GM21423 (cell line): ENCODE measurements at regions not wholly inside any gene's neighbourhood (a gene's known extent, or its start where the extent isn't known, plus 50 kb on each side); places are given as distances from the start of the nearest gene placed in this dataset.
"Not testable (repeated sequence)": the region's sequence is repeated elsewhere in the genome, so short reads cannot be mapped to it uniquely, and the experiment has no call there.

Experiments
- ATAC-seq: cut with Tn5 transposase; IDR thresholded peaks from one replicate; pipeline ENCODE4 v1.9.1; 2021; ENCODE audit warnings: mild to moderate bottlenecking, moderate library complexity; ENCODE audit not compliant: unreplicated experiment

DNA sequence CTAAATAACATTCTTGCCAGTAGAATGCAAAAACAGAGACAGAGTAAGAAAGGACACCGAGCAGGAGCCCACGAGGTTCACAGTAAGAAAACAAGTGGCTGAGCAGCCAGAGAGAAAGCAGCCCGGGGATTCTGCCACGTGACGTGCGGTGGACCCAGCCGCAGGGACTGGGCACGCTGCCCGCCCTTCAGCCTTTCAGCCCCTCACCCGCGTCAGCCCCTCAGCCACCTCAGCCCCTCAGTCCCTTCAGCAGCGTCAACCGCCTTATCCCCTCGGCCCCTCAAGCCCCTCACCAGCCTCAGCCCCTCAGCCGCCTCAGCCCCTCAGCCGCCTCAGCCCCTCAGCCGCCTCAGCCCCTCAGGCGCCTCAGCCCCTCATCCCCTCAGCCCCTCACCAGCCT is 1532.2 kb downstream of the REEP3 start:
- not testable (repeated sequence) for ATAC-seq

DNA sequence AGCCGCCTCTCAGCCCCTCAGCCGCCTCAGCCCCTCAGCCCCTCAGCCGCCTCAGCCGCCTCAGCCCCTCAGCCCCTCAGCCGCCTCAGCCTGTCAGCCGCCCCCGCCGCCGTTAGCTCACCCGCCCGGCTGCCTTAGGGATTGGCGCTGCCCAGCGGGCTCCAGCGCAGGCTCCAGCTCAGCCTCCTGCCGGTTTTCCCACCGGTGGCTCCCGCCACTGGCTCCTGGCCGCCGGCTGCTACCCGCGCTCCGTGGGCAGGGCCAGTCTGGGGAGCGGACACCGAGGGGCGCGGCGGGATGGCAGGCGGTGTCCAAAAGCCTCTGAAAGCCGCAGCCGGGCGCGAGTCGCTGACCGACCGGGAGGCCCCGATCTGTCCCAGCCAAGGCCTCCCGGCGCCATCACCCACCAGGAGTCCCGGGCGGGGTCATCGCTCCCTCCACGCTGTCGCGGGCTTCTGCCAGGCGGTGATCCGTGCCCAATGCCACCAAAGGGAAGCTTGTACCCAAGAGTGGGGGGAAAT is 1532.7 kb downstream of the REEP3 start:
- ATAC-seq = not testable (repeated sequence)

DNA sequence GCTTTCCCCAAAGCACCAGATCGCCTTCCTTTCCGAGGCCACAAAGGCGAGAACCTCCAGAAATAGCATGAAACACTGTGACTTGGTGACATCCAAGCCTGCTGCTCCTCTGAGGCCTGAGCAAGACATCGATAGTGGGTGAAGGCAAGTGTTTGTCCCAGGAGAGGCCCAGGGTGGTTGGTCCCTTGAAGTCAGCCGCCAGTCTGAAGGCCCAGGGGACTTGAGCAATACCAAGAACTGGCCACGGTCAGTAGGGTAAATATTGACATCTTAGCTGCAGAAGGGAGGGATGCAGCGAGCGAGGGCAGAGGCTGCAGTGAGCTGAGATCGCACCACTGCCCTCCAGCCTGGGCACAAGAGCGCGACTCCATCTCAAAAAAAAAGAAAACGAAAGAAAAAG is 1533.5 kb downstream of the REEP3 start:
- ATAC-seq = not testable (repeated sequence)

DNA sequence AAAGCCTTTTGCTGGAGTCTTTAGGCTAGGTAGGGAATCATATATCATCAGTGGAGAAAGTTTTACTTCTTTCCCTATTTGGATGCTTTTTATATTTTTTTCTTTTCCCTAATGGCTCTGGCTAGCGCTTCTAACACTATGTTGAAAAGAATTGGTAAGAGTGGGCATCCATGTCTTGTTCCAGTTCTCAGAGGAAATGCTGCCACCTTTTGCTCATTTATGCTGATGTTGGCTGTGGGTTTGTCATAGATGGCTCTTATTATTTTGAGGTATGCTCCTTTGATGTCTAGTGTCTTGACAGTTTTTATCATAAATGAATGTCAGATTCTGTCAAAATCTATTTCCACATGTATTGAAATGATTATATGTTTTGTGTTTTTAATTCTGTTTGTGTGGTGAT is 1544.1 kb downstream of the REEP3 start:
- ATAC-seq = no peak

DNA sequence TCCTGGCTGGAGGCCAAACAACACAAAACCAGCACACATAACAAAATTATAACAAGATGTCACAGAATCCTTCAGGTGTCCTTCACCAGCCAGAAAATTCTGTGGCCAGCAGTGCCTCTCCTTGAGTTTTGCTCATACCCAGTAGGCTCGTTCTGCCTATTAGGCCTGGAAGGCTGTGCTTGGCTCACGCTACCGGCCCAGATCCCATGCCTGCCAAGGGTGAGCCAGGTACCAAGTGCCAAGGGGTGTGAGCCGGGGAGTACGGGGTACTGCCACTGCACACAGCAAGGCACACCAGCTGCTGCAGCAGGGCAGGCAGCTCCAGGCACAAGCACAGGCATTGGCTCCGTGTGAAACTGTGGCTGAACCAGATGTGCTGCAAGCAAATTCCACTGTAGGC is 1562.0 kb downstream of the REEP3 start:
- no peak for ATAC-seq

DNA sequence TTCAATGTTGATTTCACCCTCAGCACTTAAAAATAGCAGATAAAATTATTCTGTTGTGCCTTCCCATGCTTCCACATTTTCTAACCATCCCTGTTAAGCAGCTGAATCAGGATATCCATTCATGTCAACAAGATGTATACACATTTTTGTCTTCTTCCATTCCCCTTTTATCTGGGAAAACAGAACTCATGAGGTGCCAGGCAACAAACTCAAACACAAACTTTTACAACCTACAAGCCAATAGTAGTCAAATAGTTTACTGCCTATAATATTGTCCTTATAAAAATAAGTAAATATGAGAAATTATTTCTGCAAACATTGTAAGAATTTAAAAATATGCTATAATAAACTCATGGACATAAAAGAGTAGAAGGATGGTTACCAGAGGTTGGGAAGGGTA is 1569.8 kb downstream of the REEP3 start:
- ATAC-seq = no peak

DNA sequence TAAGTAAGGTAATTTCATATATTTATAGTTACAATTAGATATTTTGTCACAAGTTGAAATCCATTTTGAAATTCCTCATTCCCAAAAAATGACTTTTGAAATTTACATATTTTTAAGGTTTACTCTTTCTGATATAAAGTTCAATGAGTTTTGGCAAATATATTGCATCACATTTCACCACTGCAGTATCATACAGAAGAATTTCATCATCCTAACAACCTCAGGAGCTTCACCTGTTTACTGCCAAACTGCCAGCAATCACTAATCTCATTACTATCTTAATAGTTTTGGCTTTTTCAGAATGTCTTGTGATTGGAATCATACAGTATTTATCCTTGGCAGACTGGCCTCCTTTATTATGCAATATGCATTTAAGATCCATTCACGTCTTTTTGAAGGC is 1578.9 kb downstream of the REEP3 start:
- no peak for ATAC-seq

DNA sequence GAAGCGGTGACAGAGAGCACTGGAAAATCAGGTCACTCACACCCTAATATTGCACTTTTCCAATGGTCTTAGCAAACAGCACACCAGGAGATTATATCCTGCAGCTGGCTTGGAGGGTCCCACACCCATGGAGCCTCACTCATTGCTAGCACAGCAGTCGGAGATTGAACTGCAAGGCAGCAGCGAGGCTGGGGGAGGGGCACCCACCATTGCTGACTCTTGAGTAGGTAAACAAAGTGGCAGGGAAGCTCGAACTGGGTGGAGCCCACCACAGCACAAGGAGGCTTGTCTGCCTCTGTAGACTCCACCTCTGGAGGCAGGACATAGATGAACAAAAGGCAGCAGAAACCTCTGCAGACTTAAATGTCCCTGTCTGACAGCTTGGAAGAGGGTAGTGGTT is 1579.7 kb downstream of the REEP3 start:
- not testable (repeated sequence) for ATAC-seq

DNA sequence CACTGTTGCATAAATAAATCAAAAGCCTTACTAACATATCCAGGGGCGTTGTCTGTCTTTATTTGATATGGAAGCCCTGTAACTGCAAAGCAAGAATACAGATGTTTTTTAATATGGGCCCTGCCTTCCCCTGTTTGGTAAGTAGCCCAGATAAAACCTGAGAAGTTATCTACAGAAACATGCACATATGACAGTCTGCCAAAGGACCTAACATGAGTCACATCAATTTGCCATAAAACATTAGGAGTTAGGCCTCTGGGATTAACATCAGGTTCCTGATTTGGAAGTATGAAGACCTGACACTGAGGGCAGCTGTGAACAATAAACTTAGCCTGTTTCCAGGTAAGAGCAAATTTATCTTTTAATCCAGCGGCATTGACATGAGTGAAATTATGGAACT is 1588.8 kb downstream of the REEP3 start:
- no peak for ATAC-seq

DNA sequence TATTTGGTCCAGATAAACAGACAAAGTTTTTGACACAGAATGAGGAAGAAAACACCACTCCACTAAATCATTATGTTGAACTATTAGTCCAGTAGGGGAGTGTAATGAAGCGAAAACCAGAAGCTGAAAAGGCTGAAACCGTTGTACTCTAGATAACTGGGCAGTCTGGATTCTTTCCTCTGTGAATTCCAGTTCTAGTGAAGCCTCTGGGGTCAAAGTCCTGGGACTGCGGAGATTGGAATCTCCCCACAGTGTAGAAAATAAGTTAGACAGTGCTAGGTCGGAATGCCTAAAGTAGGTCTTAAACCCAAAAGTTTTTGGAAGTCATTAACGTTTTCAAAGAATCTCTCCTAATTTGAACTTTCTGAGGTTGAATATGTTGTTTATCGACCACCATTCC is 1589.9 kb downstream of the REEP3 start:
- not testable (repeated sequence) for ATAC-seq

DNA sequence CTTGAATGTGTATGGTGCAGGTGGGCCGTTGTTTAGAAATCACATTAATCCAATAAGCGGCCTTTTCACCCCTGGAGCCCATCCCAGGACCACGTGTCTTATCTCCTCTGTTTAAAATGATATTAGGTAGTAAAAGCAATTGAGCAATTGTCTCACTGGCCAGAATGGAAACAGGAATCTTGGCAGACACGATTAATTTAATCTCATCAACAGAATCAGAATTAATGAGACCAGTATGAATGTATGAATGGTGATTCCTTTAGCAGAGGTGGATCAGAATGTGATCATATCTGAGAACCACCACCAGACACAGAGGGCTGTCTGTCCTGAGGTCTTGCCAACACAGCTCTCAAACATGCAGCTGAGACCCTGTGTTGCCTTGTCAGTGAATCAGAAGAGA is 1591.4 kb downstream of the REEP3 start:
- ATAC-seq = no peak

DNA sequence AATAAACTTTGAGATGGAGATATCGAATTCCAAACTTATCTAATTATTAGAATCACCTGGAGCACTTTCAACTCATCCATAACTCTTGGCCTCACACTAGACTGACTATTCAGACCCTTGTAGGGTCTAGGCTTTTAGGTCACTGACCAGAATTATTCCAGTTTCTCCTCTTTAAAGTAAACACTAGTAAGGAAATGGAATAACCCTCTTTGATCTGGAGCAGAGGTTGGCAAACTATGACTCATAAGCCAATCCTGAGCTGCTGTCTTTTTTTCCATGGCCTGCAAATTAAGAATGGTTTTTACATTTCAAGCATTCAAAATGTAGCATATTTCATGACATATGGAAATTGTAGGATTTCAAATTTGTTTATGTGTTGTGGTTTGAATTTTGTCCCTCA is 1601.9 kb downstream of the REEP3 start:
- no peak for ATAC-seq

DNA sequence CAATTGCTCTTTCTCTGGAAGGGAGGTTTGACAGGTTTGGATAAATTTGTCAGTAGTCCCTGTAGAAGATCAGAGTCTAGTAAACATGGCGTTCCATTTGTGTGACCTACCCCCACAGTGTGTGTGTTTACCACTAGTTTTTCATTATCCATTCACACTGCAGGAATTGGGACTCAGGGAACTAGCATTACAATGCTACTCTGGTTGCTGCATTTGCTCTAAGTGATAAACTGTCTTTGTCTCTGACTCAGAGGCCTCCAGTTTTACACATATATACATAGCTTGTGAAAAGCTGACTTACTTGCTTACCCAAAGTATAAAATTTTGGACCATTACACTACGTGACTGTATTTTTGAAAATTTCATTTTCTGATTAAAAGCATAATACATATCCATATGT is 1604.0 kb downstream of the REEP3 start:
- no peak for ATAC-seq

DNA sequence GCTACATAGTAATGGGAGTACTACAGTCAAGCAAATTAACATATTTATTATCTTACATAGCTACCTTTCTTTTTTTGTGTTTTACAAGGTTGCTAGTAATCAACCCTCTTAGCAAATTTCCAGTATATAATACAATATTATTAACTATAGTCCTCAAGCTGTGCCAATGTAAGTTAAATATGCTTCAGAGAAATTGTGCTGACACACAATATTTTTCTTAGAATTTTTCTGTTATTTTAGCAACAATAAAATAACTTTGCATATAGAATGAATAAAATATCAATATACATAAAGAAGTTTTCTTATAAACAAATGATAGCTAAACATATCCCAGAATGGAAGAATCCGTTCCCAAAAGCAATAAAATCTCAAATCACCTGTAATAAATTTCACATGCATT is 1605.1 kb downstream of the REEP3 start:
- ATAC-seq = no peak

DNA sequence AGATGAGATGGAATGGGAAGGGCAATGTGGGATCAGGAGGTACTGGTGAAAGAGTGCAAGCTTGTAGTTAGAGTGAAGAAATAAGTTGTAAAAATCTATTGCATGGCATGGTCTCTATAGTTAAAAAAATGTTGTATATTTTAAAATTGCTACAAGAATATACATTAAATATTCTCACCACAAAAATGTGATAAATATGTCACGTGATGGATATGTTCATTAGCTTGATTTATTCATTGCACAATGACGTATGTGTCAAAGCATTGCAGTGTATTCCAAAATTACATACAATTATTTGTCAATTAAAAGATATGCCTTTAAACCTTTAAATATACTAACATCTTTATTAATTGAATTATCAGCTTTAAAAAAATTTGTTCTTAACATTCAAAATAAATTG is 1607.1 kb downstream of the REEP3 start:
- no peak for ATAC-seq

DNA sequence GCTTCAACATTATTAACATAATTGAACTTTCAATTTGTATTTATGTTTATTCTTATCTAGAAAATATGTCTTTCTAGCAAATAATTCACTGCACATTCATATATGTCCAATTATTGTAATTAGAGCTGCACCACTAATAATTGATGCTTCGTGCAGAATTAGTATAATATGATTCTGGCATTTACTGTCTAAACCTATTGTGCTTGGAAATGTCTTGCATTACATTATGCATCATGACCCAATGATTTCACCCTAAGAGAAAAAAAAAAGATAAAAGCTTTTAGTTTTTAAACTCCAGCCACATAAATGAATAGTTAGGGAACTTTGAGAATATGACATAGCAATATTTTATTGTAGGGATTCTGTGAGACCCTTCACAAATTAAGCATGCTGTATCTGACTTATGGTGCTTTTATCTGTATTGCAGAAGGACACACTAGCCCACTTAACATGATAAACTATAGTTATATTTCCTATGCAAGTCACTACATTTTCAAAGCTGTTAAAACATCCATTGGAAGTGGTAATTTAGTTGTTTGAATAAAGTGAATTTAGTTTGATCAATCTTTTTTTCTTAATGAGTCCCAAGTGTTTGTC is 1609.1 kb downstream of the REEP3 start:
- ATAC-seq = no peak

DNA sequence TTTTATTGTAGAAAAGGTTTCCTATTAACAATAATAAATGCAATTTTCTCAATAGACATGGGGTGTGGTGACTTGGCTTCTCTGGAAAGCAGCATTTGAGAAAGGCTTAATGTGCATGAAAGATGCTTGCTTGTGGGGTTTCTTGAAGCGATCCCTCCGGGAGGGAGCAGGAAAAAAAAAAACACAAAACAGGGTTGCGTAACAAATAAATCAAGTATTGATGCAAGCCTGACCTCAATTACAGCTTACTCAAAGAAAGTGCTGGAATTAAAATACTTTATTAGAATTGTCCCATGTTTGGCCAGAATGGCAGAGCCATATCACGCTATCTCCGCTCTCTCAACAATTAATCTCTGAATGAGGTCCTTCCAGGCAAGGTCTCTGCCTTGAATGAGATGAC is 1612.5 kb downstream of the REEP3 start:
- ATAC-seq = no peak

DNA sequence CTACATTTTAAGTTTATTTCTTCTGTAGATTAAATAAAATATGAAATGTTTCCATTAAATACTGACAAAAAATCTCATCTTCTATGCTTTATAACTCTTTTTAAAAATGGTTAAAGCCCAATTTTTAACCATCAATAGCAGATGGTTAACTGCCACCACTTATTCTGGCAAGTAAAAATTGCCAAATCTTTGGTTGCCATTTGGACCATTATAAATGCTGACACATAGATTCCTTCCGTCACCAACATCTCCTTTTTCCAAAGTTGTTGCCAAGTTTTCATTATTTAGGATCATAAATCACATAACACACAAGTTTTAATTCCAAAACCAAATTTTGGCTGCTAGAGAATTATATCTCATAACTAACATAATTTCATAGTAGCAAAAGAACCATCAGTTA is 1614.3 kb downstream of the REEP3 start:
- no peak for ATAC-seq

DNA sequence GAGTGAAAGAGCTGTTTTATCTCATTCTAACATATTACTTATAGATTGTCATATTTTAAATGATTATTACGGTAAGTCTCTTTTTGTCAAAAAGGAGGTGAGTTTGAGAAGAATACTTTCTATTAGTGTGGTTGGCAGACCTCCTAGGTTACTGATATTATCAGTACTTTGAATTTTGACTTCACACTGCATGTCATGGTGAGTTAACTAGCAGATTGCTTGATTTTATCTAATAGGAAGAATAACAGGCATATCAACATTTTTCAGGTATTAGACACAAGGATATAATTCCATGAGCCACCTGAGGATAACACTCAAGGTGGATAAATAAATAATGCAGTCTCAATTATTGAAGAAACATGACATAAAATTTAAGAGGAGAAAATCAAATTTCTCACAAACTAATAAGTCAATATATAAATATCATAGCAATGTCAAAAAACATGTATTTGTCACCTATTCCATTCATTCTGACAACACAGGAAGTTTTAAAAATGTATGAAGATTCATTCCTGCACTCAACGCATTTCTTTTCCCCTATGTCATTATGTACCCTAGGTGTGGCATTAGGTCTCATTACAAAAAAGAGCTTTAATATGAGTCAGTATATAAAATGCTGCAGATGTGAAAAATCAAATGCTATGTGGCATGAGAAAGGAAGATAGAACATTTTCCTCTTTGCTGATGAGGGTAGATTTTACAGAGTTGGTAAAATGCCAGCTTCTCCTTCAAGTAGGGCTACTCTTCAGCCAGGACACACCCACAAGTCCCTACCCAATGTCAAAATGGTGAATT is 1621.6 kb downstream of the REEP3 start:
- ATAC-seq = no peak

DNA sequence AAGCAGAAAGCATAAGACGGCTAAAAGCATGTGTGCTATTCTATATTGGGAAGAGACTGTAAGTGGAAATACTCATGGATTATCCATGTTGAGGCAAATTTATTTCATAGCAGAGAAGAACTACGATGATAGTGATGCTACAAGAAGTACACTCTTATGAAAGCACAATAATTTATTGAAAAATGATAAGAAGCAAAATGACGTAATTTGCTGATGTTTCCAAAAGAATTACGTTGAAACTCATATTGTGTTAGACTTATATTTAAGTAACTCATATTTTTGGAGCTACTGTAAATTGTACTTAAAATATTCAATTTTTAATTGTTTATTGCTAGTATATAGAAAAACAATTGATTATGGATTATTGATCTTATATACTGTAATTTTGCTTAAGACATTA is 1622.5 kb downstream of the REEP3 start:
- ATAC-seq = no peak

DNA sequence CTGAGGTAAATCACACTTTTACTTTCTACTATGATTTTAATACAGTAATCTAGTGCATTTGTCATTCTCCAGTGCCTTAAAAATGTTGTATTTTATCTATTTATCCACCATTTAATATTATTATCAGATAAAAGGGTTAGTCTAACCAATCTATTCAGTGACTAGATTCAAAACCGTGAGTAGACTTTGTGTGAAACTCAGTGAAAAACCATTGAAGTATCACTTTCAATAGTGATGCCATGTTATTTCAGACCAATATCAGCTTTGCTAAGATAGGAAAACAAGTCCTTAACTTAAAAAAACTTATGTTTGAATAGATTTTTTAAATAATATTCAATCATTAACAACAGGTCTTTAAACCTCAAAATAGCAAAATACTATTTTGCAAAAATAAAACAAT is 1628.7 kb downstream of the REEP3 start:
- ATAC-seq = no peak

DNA sequence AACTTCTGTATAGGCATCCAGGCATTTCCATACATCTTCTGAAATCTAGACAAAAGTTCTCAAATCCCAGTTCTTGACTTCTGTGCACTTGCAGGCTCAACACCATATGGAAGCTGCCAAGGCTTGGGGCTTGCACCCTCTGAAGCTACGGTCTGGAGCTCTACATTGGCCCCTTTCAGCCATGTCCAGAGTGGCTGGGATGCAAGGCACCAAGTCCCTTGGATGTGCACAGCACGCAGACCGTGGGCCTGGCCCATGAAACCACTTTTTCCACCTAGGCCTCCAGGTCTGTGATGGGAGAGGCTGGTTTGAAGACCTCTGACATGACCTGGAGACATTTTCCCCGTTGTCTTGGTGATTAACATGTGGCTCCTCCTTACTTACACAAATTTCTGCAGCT is 1645.1 kb downstream of the REEP3 start:
- no peak for ATAC-seq

DNA sequence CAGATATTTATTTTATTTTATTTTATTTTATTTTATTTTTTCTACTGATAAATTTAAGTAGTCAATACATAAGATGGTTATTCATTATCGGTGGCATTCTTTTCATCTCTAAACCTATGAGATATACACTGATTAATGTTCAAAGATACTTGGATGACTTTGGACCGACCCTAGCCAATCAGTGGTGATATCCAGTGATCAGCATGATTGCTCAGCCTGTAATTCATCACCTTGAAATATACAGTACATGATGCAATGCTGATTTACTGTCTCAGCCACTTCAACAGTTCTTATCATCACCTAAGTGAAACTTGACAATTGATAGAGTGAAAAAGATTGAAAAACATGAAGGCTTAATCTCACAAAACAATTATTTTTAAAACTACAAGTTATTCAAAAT is 1651.0 kb downstream of the REEP3 start:
- no peak for ATAC-seq
